Activated T-helper 1 cell treated with anti-CD3 and anti-CD28 coated beads, Interleukin-2, amount 50 U/mL, for 16 hours (primary cell): ENCODE measurements at regions not wholly inside any gene's neighbourhood (a gene's known extent, or its start where the extent isn't known, plus 50 kb on each side); places are given as distances from the start of the nearest gene placed in this dataset.
"Not testable (repeated sequence)": the region's sequence is repeated elsewhere in the genome, so short reads cannot be mapped to it uniquely, and the experiment has no call there.

Experiments used
- DNase-seq, 2 donors: peaks; one replicate each; pipeline ENCODE4 v3.0.0-alpha.2; 2020; ENCODE audit warnings: low read depth in 1 of 2, low spot score in 1 of 2

- no peak for DNase-seq
Measured at GRCh38 chr20:60785785-60786184, 466.3 kb upstream of the CDH4 start.

GRCh38 chr20:60786686-60787217 lies 465.3 kb upstream of the CDH4 start:
- no peak for DNase-seq

GRCh38 chr20:60787276-60787675 lies 464.8 kb upstream of the CDH4 start:
- no peak for DNase-seq

- no peak for DNase-seq
Measured at GRCh38 chr20:60788070-60788469, 464.0 kb upstream of the CDH4 start.

GRCh38 chr20:60789399-60789798 lies 462.7 kb upstream of the CDH4 start:
- no peak for DNase-seq

- DNase-seq: not testable (repeated sequence)
Measured at GRCh38 chr20:60790339-60790738, 461.7 kb upstream of the CDH4 start.

GRCh38 chr20:60791823-60792222 lies 460.2 kb upstream of the CDH4 start:
- DNase-seq: no peak

GRCh38 chr20:60792941-60793340 lies 459.1 kb upstream of the CDH4 start:
- no peak for DNase-seq

- DNase-seq: no peak
Measured at GRCh38 chr20:60794674-60795073, 457.4 kb upstream of the CDH4 start.

GRCh38 chr20:60795651-60796050 lies 456.4 kb upstream of the CDH4 start:
- DNase-seq: no peak

- DNase-seq: no peak
Measured at GRCh38 chr20:60800185-60800584, 451.9 kb upstream of the CDH4 start.

- DNase-seq: no peak
Measured at GRCh38 chr20:60802676-60803075, 449.4 kb upstream of the CDH4 start.

GRCh38 chr20:60803335-60804055 lies 448.6 kb upstream of the CDH4 start:
- no peak for DNase-seq

GRCh38 chr20:60804240-60804917 lies 447.7 kb upstream of the CDH4 start:
- no peak for DNase-seq

- DNase-seq: no peak
Measured at GRCh38 chr20:60804918-60805630, 447.0 kb upstream of the CDH4 start.

- no peak for DNase-seq
Measured at GRCh38 chr20:60806354-60806753, 445.7 kb upstream of the CDH4 start.

GRCh38 chr20:60806824-60807223 lies 445.2 kb upstream of the CDH4 start:
- no peak for DNase-seq

GRCh38 chr20:60808003-60808672 lies 443.9 kb upstream of the CDH4 start:
- no peak for DNase-seq

GRCh38 chr20:60808701-60809100 lies 443.4 kb upstream of the CDH4 start:
- no peak for DNase-seq

- DNase-seq: no peak
Measured at GRCh38 chr20:60810561-60810960, 441.5 kb upstream of the CDH4 start.

GRCh38 chr20:60812561-60812960 lies 439.5 kb upstream of the CDH4 start:
- no peak for DNase-seq
